Trophoblast cell (in vitro differentiated cells and primary cell): ENCODE measurements at regions not wholly inside any gene's neighbourhood (a gene's known extent, or its start where the extent isn't known, plus 50 kb on each side); places are given as distances from the start of the nearest gene placed in this dataset.
A peak's percentile ranks its signal among the peaks of the same experiment; 100 is the strongest.
"Not testable (repeated sequence)": the region's sequence is repeated elsewhere in the genome, so short reads cannot be mapped to it uniquely, and the experiment has no call there.

Experiments
- DNase-seq, 2 donors: peaks; one replicate each; pipeline ENCODE4 v3.0.0-alpha.2; 2016
- H2AFZ ChIP-seq: 2 replicates; pipeline ENCODE4 v1.6.1; 2013; ENCODE audit warnings: low read length, moderate library complexity, mild to moderate bottlenecking; ENCODE audit not compliant: insufficient read depth, poor library complexity
- H2AK5ac ChIP-seq: 2 replicates; pipeline ENCODE4 v1.6.1; 2013; ENCODE audit warnings: mild to moderate bottlenecking, low read length
- H2BK120ac ChIP-seq: 2 replicates; pipeline ENCODE4 v1.6.1; 2013; ENCODE audit warnings: low read length, mild to moderate bottlenecking, moderate library complexity; ENCODE audit not compliant: insufficient read depth, poor library complexity
- H2BK12ac ChIP-seq: 2 replicates; pipeline ENCODE4 v1.6.1; 2013; ENCODE audit warnings: mild to moderate bottlenecking, low read length, moderate library complexity
- H2BK5ac ChIP-seq: 2 replicates; pipeline ENCODE4 v1.6.1; 2013; ENCODE audit warnings: low read length, low read depth, moderate library complexity, mild to moderate bottlenecking; ENCODE audit not compliant: poor library complexity
- H3K14ac ChIP-seq: 2 replicates; pipeline ENCODE4 v1.6.1; 2013; ENCODE audit warnings: mild to moderate bottlenecking, low read length
- H3K18ac ChIP-seq: 2 replicates; pipeline ENCODE4 v1.6.1; 2013; ENCODE audit warnings: mild to moderate bottlenecking, low read length
- H3K23ac ChIP-seq: 2 replicates; pipeline ENCODE4 v1.6.1; 2013; ENCODE audit warnings: low read length
- H3K27ac ChIP-seq: 2 replicates; pipeline ENCODE4 v1.5.1; 2013; ENCODE audit warnings: low read depth, mild to moderate bottlenecking, inconsistent platforms, low read length, moderate library complexity
- H3K27me3 ChIP-seq: 2 replicates; pipeline ENCODE4 v1.6.1; 2013; ENCODE audit warnings: inconsistent platforms, mild to moderate bottlenecking, low read length, moderate library complexity; ENCODE audit not compliant: insufficient read depth
- H3K36me3 ChIP-seq, 2 experiments: 1 replicate in 1 of 2; 2 replicates in 1 of 2; pipeline ENCODE4 v1.6.1; 2013; ENCODE audit warnings: low read length in 2 of 2, mild to moderate bottlenecking in 2 of 2, moderate library complexity in 1 of 2; ENCODE audit not compliant: insufficient read depth in 2 of 2, control insufficient read depth in 1 of 2
- H3K4ac ChIP-seq: 2 replicates; pipeline ENCODE4 v1.6.1; 2013; ENCODE audit warnings: low read depth, mild to moderate bottlenecking, low read length, moderate library complexity
- H3K4me1 ChIP-seq, 2 experiments: 1 replicate in 1 of 2; 2 replicates in 1 of 2; pipeline ENCODE4 v1.6.1; 2013; ENCODE audit warnings: low read length in 2 of 2, mild to moderate bottlenecking in 2 of 2, moderate library complexity in 1 of 2; ENCODE audit not compliant: insufficient read depth in 2 of 2, control insufficient read depth in 1 of 2
- H3K4me2 ChIP-seq: 2 replicates; pipeline ENCODE4 v1.6.1; 2013; ENCODE audit warnings: inconsistent platforms, mild to moderate bottlenecking, low read length, moderate library complexity
- H3K4me3 ChIP-seq: 2 replicates; pipeline ENCODE4 v1.5.1; 2013; ENCODE audit warnings: mild to moderate bottlenecking, low read depth, low read length, inconsistent platforms
- H3K79me1 ChIP-seq: one replicate; pipeline ENCODE4 v1.6.1; 2013; ENCODE audit warnings: low read length
- H3K79me2 ChIP-seq: 2 replicates; pipeline ENCODE4 v1.6.1; 2013; ENCODE audit warnings: low read length, mild to moderate bottlenecking; ENCODE audit not compliant: control insufficient read depth, insufficient read depth, poor library complexity
- H3K9ac ChIP-seq: 2 replicates; pipeline ENCODE4 v1.6.1; 2013; ENCODE audit warnings: mild to moderate bottlenecking, low read length
- H3K9me3 ChIP-seq: 2 replicates; pipeline ENCODE4 v1.6.1; 2013; ENCODE audit warnings: low read depth, mild to moderate bottlenecking, control low read depth, inconsistent platforms, low read length; ENCODE audit not compliant: insufficient read depth
- H4K12ac ChIP-seq: 2 replicates; pipeline ENCODE4 v1.6.1; 2013; ENCODE audit warnings: low read depth, mild to moderate bottlenecking, low read length, moderate library complexity
- H4K8ac ChIP-seq: 2 replicates; pipeline ENCODE4 v1.6.1; 2013; ENCODE audit warnings: low read depth, mild to moderate bottlenecking, low read length, moderate library complexity
- H4K91ac ChIP-seq: one replicate; pipeline ENCODE4 v1.6.1; 2013; ENCODE audit warnings: low read depth, mild to moderate bottlenecking, low read length, moderate library complexity
- WGBS: extraction: QIAGEN DNeasy Blood & Tissue Kit; methylation state at CpG from one replicate; pipeline ENCODE4 v1.1.7; 2013; ENCODE audit warnings: missing lambda C conversion rate; ENCODE audit not compliant: insufficient read length, insufficient coverage; ENCODE audit errors: extremely low coverage; 5-methylcytosine and 5-hydroxymethylcytosine counted together

- no peaks in the 10 kb centered on the region for H3K27me3 ChIP-seq
These were observed 135.0 kb upstream of the KCNE2 start for GRCh38 chr21:34228792-34229191.

GRCh38 chr21:34229353-34229752 is 134.5 kb upstream of the KCNE2 start:
- Histone ChIP-seq H3K4me1 (no peaks in the 10 kb centered on the region), H4K8ac (no peak overlapping the region), H3K9ac (no peak overlapping the region), H2BK5ac (no peak overlapping the region), H3K79me2 (no peaks in the 10 kb centered on the region), H3K9me3 (peaks cover 2% of the 10 kb centered on the region), H2BK12ac (no peak overlapping the region), H3K27me3 (no peaks in the 10 kb centered on the region), H2BK120ac (no peak overlapping the region), H3K36me3 (no peaks in the 10 kb centered on the region), H3K23ac (no peak overlapping the region), H4K12ac (no peak overlapping the region), H3K4ac (no peak overlapping the region), H2AK5ac (no peak overlapping the region), H4K91ac (no peak overlapping the region), H3K4me3 (no peak overlapping the region), H3K14ac (no peak overlapping the region), H3K18ac (no peak overlapping the region), H3K4me2 (no peak overlapping the region), H3K27ac (no peak overlapping the region), H2AFZ (no peak overlapping the region), H3K79me1 (no peaks in the 10 kb centered on the region)
- DNase-seq: no peak
- no CpG with 5 or more reads among the region's 4 CpGs for WGBS

More at GRCh38 chr21:34228792-34229191, 135.0 kb upstream of the KCNE2 start:
- Histone ChIP-seq H3K79me1 (no peaks in the 10 kb centered on the region), H2BK120ac (no peak overlapping the region), H3K18ac (no peak overlapping the region), H3K4me1 (no peaks in the 10 kb centered on the region), H4K12ac (no peak overlapping the region), H3K79me2 (no peaks in the 10 kb centered on the region), H2BK5ac (no peak overlapping the region), H4K8ac (no peak overlapping the region), H3K9me3 (peaks cover 2% of the 10 kb centered on the region), H3K36me3 (no peaks in the 10 kb centered on the region), H3K4me2 (no peak overlapping the region), H3K27ac (no peak overlapping the region), H3K4ac (no peak overlapping the region), H2AFZ (no peak overlapping the region), H3K4me3 (no peak overlapping the region), H3K9ac (no peak overlapping the region), H3K14ac (no peak overlapping the region), H3K23ac (no peak overlapping the region), H4K91ac (no peak overlapping the region), H2AK5ac (no peak overlapping the region), H2BK12ac (no peak overlapping the region)
- no peak for DNase-seq
- no CpG with 5 or more reads among the region's 4 CpGs for WGBS

GRCh38 chr21:34233741-34234140 is 130.1 kb upstream of the KCNE2 start:
- not testable (repeated sequence) for H3K23ac ChIP-seq, H2AFZ ChIP-seq, H4K8ac ChIP-seq, DNase-seq, H3K14ac ChIP-seq, H3K4me1 ChIP-seq, H3K9me3 ChIP-seq, H3K18ac ChIP-seq, H2BK5ac ChIP-seq, H4K91ac ChIP-seq, H3K79me2 ChIP-seq, H3K27ac ChIP-seq, H3K36me3 ChIP-seq, H3K27me3 ChIP-seq, H4K12ac ChIP-seq, H3K9ac ChIP-seq, H3K79me1 ChIP-seq, H2BK12ac ChIP-seq, H3K4ac ChIP-seq, H2BK120ac ChIP-seq, H3K4me2 ChIP-seq, H2AK5ac ChIP-seq, H3K4me3 ChIP-seq
- no CpG with 5 or more reads among the region's 6 CpGs for WGBS

- Histone ChIP-seq H3K18ac (no peak overlapping the region), H3K9me3 (no peaks in the 10 kb centered on the region), H3K14ac (no peak overlapping the region), H3K4me3 (no peak overlapping the region), H2AK5ac (no peak overlapping the region), H3K27me3 (no peaks in the 10 kb centered on the region), H4K8ac (no peak overlapping the region), H3K79me1 (no peaks in the 10 kb centered on the region), H2BK120ac (no peak overlapping the region), H4K91ac (no peak overlapping the region), H4K12ac (no peak overlapping the region), H3K4me1 (no peaks in the 10 kb centered on the region), H3K36me3 (no peaks in the 10 kb centered on the region), H3K79me2 (no peaks in the 10 kb centered on the region), H2BK5ac (no peak overlapping the region), H3K23ac (no peak overlapping the region), H3K9ac (no peak overlapping the region), H2BK12ac (no peak overlapping the region), H2AFZ (no peak overlapping the region), H3K27ac (no peak overlapping the region), H3K4me2 (no peak overlapping the region), H3K4ac (no peak overlapping the region)
- no CpG with 5 or more reads among the region's 1 CpG for WGBS
- DNase-seq: peak in 1 of 2 donors; percentile 14
These were observed 128.3 kb upstream of the KCNE2 start for GRCh38 chr21:34235514-34235913.
